Pulmonary artery endothelial cell (primary cell): ENCODE measurements at regions not wholly inside any gene's neighbourhood (a gene's known extent, or its start where the extent isn't known, plus 50 kb on each side); places are given as distances from the start of the nearest gene placed in this dataset.
"Not testable (repeated sequence)": the region's sequence is repeated elsewhere in the genome, so short reads cannot be mapped to it uniquely, and the experiment has no call there.

Experiments
- DNase-seq: peaks from one replicate; pipeline ENCODE4 v3.0.0-alpha.2; 2011; ENCODE audit warnings: low read depth, low spot score

GRCh38 chr14:54010981-54011380 lies 54.4 kb upstream of the BMP4 start:
- DNase-seq: no peak

DNA sequence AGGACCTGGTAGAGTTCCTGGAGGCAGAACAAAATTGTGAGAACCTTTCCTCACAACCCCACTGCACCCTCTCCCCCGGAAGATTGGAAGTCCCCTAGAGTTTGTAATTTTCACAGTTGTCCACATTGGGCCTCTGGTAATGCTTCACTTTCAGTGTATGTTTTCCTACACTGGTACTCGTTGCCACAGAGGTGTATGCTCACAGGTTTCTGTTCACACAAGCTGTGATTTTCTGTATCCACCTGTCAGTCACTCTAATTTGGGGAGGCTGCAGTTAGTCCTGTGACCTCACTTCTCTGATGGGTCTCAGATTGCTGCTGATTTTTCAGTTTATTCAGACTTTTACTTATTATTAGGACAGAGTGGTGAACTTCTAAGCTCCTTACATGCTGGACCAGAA lies 66.4 kb upstream of the BMP4 start:
- no peak for DNase-seq

- DNase-seq: peak; percentile 10
Observed at GRCh38 chr14:54025661-54026060, 69.0 kb upstream of the BMP4 start.

DNA sequence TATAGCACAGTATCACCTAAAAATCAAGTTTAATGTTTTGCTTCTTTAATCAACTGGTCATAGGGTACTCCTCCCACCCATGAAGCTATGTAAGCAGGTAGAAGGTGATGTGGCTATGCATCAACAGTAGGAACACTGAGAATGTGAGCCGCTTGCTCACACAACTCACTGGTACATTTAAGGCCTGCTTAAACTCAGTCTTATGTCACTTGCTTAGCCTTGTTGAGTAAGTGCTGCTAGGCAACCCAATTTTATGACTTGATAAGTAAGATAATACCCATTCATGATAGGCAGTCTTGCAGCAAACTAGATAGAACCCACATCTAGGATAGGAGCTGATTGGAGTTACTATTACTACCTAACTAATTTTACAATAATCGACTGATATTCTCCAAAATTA lies 70.0 kb upstream of the BMP4 start:
- no peak for DNase-seq

GRCh38 chr14:54030996-54031395 lies 74.4 kb upstream of the BMP4 start:
- DNase-seq: not testable (repeated sequence)

DNA sequence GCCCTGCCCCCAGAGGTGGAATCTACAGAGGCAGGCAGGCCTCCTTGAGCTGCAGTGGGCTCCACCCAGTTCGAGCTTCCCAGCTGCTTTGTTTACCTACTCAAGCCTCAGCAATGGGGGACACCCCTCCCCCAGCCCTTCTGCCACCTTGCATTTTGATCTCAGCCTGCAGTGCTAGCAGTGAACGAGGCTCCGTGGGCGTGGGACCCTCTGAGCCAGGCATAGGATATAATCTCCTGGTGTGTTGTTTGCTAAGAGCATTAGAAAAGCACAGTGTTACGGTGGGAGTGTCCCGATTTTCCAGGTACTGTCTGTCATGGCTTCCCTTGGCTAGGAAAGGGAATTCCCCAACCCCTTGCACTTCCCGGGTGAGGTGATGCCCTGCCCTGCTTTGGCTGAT lies 76.7 kb upstream of the BMP4 start:
- DNase-seq: not testable (repeated sequence)

GRCh38 chr14:54038724-54039123 lies 82.1 kb upstream of the BMP4 start:
- no peak for DNase-seq

- DNase-seq: no peak
Observed at GRCh38 chr14:54039311-54039710, 82.7 kb upstream of the BMP4 start.

- no peak for DNase-seq
Observed at GRCh38 chr14:54040846-54041245, 84.2 kb upstream of the BMP4 start.

- no peak for DNase-seq
Observed at GRCh38 chr14:54046250-54046649, 89.6 kb upstream of the BMP4 start.

GRCh38 chr14:54047645-54048308 lies 91.2 kb upstream of the BMP4 start:
- no peak for DNase-seq

- DNase-seq: no peak
Observed at GRCh38 chr14:54048311-54048710, 91.7 kb upstream of the BMP4 start.

- no peak for DNase-seq
Observed at GRCh38 chr14:54048736-54049135, 92.1 kb upstream of the BMP4 start.

DNA sequence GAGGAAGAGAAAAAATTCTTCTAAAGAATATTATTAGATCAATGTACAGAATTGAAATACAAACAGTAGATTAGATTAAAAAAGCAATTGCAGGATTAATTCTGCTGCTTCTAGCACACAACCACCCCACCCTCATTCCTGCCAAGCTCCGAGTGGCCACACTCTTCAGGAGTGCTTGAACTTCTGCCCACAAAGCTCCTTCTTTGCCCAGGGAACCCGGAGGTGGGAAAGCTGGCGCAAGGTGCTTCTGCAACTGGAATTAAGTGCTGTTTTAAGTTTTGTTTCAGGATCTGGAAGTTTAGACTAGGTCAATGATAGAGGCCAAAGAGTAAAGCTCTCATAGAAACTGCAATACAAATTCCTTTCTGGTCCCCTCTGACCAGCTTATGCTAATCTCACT lies 94.1 kb upstream of the BMP4 start:
- DNase-seq: no peak

GRCh38 chr14:54052696-54053385 lies 96.2 kb upstream of the BMP4 start:
- DNase-seq: no peak

- no peak for DNase-seq
Observed at GRCh38 chr14:54053386-54053745, 96.7 kb upstream of the BMP4 start.

GRCh38 chr14:54058505-54058904 lies 101.9 kb upstream of the BMP4 start:
- no peak for DNase-seq

- no peak for DNase-seq
Observed at GRCh38 chr14:54083549-54084239, 127.1 kb upstream of the BMP4 start.

DNA sequence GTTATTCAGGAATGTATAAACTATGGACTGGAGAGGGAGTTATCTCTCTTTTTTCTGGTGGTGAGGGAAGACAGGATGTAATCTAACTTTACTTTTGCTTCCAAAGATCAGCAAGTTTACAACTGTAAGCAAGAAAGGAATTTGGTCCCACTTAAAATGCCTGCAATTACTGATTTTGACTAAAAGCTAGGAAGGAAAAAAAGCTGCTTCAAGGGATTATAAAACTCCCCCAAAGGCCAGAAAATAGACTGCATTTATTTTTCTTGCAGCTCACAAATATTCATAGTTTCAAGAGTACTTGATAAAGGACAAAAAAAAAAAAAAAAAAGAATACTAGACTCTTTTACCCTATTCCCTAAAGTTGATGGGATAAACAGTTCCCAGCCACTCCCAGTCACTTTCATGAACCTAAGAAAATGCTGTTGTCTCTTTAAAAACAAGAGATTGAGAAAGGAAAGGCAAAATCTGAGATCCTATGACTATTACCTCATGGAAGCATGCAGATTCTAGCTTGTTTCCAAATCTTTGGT lies 128.7 kb upstream of the BMP4 start:
- DNase-seq: no peak

GRCh38 chr14:54085841-54086240 lies 129.2 kb upstream of the BMP4 start:
- DNase-seq: no peak

DNA sequence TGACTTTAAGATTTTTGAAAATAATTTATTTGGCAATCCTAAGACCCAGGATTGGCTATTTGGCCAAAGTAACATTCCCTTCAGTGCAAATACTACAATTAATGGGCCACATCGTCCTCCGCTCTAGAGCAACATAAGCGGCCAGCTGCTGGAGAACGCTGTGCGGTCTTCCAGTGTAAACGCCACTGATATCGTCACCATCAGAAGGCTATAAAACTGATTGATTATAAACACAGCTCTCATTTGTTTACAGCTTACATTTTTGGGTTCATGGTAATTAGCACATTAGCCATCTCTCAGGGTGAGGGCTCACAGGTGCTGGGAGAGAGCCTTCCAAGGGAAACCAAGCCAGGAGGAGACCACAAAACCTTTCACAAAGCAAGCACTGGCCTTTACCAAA lies 130.1 kb upstream of the BMP4 start:
- DNase-seq: no peak

DNA sequence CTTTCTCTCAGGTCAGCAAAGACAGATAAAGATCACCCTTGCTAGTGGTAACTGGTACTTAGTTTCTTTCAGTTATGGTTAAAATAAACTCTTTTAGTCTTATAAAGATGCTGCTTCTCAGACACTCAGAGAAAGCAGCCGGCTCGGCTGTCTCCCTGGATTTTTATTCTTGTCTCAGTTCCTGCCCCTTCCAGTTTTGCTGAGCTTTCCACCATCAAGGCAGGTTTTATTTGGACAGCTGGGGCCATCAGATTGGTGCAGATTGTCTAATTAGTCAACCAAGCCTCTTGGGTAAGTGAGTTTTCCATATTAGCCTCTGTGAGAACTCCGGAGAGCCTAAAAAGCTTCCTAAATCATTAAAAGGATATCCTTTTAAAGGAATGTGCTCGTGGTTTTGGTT lies 130.8 kb upstream of the BMP4 start:
- DNase-seq: no peak

- DNase-seq: no peak
Observed at GRCh38 chr14:54088271-54088670, 131.6 kb upstream of the BMP4 start.
